NB4 (cell line): ENCODE measurements at regions not wholly inside any gene's neighbourhood (a gene's known extent, or its start where the extent isn't known, plus 50 kb on each side); places are given as distances from the start of the nearest gene placed in this dataset.

Experiments used
- MYC ChIP-seq: IDR thresholded peaks from 2 replicates; pipeline ENCODE4 v1.6.1; 2011; ENCODE audit warnings: low read depth, low read length
- POLR2A ChIP-seq: IDR thresholded peaks from 2 replicates; pipeline ENCODE4 v1.6.1; 2011; ENCODE audit warnings: mild to moderate bottlenecking; ENCODE audit not compliant: insufficient read length; ENCODE audit errors: extremely low read depth
- TF ChIP-seq, protein P1 (sequence below): IDR thresholded peaks from one replicate; pipeline ENCODE4 v1.5.1; 2012; ENCODE audit warnings: low read depth, low read length
- TF ChIP-seq, protein P2 (sequence below): IDR thresholded peaks from 2 replicates; pipeline ENCODE4 v1.6.1; 2011; ENCODE audit warnings: low read depth, low read length

DNA sequence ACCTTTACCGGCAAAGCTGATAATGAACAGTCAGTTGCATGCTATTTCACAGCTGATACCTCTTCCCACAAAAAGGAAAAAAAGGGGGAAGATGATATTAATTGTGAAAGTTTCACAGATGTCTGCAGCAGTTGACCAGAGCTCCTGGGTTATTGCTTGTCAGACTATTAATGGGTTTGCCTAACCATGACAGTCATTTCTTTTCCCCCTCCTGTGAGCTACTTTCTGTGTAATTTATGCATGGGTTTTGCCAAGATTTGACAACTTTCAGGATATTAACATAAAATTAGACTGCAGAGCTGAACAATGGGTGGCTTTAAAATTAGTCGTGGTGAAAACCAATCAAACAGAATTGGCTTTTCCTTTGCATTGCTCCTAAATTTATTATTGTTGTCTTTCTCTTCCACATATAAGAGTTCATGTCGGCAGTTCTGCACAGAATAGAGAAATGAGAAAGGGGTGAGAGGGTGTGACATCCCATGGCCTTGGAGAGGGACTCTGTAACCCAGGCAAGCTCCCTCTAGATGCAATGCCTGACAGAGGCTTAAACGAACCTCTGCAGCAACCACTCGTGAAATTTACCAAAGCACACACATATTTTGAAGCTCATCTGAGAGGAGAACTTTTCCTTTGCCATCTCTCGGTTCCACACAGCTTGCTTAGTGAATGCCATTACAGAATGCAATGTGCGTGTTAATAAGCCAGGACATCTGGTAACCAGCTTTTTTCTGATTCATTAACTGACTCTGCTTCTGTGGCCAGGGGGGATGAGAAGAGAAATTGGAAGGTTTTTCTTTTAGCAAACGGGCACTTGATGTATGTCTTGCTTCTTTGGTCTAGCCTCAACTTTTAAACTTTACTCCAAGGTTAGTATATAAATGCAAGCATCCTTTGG is 82.2 kb upstream of the ITGA4 start:
- TF ChIP-seq, protein P1, sequence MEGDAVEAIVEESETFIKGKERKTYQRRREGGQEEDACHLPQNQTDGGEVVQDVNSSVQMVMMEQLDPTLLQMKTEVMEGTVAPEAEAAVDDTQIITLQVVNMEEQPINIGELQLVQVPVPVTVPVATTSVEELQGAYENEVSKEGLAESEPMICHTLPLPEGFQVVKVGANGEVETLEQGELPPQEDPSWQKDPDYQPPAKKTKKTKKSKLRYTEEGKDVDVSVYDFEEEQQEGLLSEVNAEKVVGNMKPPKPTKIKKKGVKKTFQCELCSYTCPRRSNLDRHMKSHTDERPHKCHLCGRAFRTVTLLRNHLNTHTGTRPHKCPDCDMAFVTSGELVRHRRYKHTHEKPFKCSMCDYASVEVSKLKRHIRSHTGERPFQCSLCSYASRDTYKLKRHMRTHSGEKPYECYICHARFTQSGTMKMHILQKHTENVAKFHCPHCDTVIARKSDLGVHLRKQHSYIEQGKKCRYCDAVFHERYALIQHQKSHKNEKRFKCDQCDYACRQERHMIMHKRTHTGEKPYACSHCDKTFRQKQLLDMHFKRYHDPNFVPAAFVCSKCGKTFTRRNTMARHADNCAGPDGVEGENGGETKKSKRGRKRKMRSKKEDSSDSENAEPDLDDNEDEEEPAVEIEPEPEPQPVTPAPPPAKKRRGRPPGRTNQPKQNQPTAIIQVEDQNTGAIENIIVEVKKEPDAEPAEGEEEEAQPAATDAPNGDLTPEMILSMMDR = no peak
- TF ChIP-seq POLR2A (no peak), MYC (no peak)
- TF ChIP-seq, protein P2, sequence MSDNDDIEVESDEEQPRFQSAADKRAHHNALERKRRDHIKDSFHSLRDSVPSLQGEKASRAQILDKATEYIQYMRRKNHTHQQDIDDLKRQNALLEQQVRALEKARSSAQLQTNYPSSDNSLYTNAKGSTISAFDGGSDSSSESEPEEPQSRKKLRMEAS = no peak
